Astrocyte (in vitro differentiated cells and primary cell): ENCODE measurements at regions not wholly inside any gene's neighbourhood (a gene's known extent, or its start where the extent isn't known, plus 50 kb on each side); places are given as distances from the start of the nearest gene placed in this dataset.
A peak's percentile ranks its signal among the peaks of the same experiment; 100 is the strongest.

Experiments used
- DNase-seq: peaks from one replicate; pipeline ENCODE4 v3.0.0-alpha.2; 2010; ENCODE audit warnings: low read depth
- FAIRE-seq: peaks from 2 replicates; lab custom pipeline; 2011; peaks lifted over from hg19 to GRCh38; lab: Jason Lieb, UNC
- H2AFZ ChIP-seq: 2 replicates; pipeline ENCODE4 v1.6.0; 2012; ENCODE audit warnings: low read depth, low read length, inconsistent platforms
- H3K27ac ChIP-seq: 2 replicates; pipeline ENCODE4 v1.5.1; 2011; ENCODE audit warnings: low read depth, low read length, inconsistent platforms
- H3K27me3 ChIP-seq: 2 replicates; pipeline ENCODE4 v1.6.0; 2011; ENCODE audit warnings: low read length, inconsistent platforms; ENCODE audit not compliant: insufficient read depth
- H3K36me3 ChIP-seq: 2 replicates; pipeline ENCODE4 v1.5.1; 2011; ENCODE audit warnings: low read length, inconsistent platforms; ENCODE audit not compliant: insufficient read depth
- H3K4me1 ChIP-seq: 2 replicates; pipeline ENCODE4 v1.5.1; 2011; ENCODE audit warnings: low read length, inconsistent platforms; ENCODE audit not compliant: insufficient read depth
- H3K4me2 ChIP-seq: 2 replicates; pipeline ENCODE4 v1.6.0; 2012; ENCODE audit warnings: low read length, inconsistent platforms
- H3K4me3 ChIP-seq: 2 replicates; pipeline ENCODE4 v1.5.1; 2011; ENCODE audit warnings: low read depth, mild to moderate bottlenecking, low read length, inconsistent platforms; ENCODE audit not compliant: insufficient read depth
- H3K79me2 ChIP-seq: 2 replicates; pipeline ENCODE4 v1.6.0; 2012; ENCODE audit warnings: mild to moderate bottlenecking, low read length, inconsistent platforms; ENCODE audit not compliant: insufficient read depth
- H3K9ac ChIP-seq: 2 replicates; pipeline ENCODE4 v1.6.0; 2012; ENCODE audit warnings: mild to moderate bottlenecking, low read length, inconsistent platforms
- H3K9me3 ChIP-seq: 2 replicates; pipeline ENCODE4 v1.5.1; 2012; ENCODE audit warnings: low read depth, mild to moderate bottlenecking, low read length, inconsistent platforms; ENCODE audit not compliant: insufficient read depth
- H4K20me1 ChIP-seq: 2 replicates; pipeline ENCODE4 v1.6.0; 2012; ENCODE audit warnings: low read length, inconsistent platforms; ENCODE audit not compliant: insufficient read depth
- H3K27ac Mint-ChIP-seq: one replicate; pipeline ENCODE4 v1.8.0; 2021; ENCODE audit warnings: mild to moderate bottlenecking, mixed read lengths; ENCODE audit not compliant: unreplicated experiment
- H3K27me3 Mint-ChIP-seq: one replicate; pipeline ENCODE4 v1.8.0; 2021; ENCODE audit warnings: low read depth, mixed read lengths; ENCODE audit not compliant: unreplicated experiment
- H3K36me3 Mint-ChIP-seq: one replicate; pipeline ENCODE4 v1.8.0; 2021; ENCODE audit warnings: low read depth, mixed read lengths; ENCODE audit not compliant: unreplicated experiment
- H3K4me1 Mint-ChIP-seq: one replicate; pipeline ENCODE4 v1.8.0; 2021; ENCODE audit warnings: low read depth, mixed read lengths; ENCODE audit not compliant: unreplicated experiment
- H3K4me3 Mint-ChIP-seq: one replicate; pipeline ENCODE4 v1.8.0; 2021; ENCODE audit warnings: mild to moderate bottlenecking, moderate library complexity, mixed read lengths; ENCODE audit not compliant: unreplicated experiment
- H3K9me3 Mint-ChIP-seq: one replicate; pipeline ENCODE4 v1.8.0; 2021; ENCODE audit warnings: mild to moderate bottlenecking, mixed read lengths; ENCODE audit not compliant: unreplicated experiment
- CTCF ChIP-seq: IDR thresholded peaks from 2 replicates; pipeline ENCODE4 v1.5.1; 2011; ENCODE audit warnings: low read depth, mild to moderate bottlenecking, inconsistent platforms, low read length, moderate library complexity; ENCODE audit not compliant: insufficient read depth
- EZH2 ChIP-seq: IDR thresholded peaks from 2 replicates; pipeline ENCODE4 v1.6.1; 2012; ENCODE audit warnings: mild to moderate bottlenecking, low read length, inconsistent platforms; ENCODE audit not compliant: insufficient read depth

GRCh38 chr3:74445541-74445940 is 168.9 kb downstream of the CNTN3 start:
- no peak overlapping the region for H3K4me2 ChIP-seq
- Mint-ChIP-seq H3K36me3 (no peaks in the 10 kb centered on the region), H3K9me3 (no peaks in the 10 kb centered on the region), H3K27ac (no peak overlapping the region), H3K4me1 (no peaks in the 10 kb centered on the region), H3K4me3 (no peak overlapping the region), H3K27me3 (no peaks in the 10 kb centered on the region)
- H3K27ac ChIP-seq: no peak overlapping the region
- no peak for FAIRE-seq
- H2AFZ ChIP-seq: no peak overlapping the region
- no peaks in the 10 kb centered on the region for H3K27me3 ChIP-seq
- H3K79me2 ChIP-seq: no peaks in the 10 kb centered on the region
- no peaks in the 10 kb centered on the region for H3K36me3 ChIP-seq
- TF ChIP-seq CTCF (no peak), EZH2 (no peak)
- no peaks in the 10 kb centered on the region for H3K9me3 ChIP-seq
- H3K4me1 ChIP-seq: no peaks in the 10 kb centered on the region
- H3K4me3 ChIP-seq: no peak overlapping the region
- DNase-seq: no peak
- H3K9ac ChIP-seq: no peak overlapping the region
- H4K20me1 ChIP-seq: no peaks in the 10 kb centered on the region

DNA sequence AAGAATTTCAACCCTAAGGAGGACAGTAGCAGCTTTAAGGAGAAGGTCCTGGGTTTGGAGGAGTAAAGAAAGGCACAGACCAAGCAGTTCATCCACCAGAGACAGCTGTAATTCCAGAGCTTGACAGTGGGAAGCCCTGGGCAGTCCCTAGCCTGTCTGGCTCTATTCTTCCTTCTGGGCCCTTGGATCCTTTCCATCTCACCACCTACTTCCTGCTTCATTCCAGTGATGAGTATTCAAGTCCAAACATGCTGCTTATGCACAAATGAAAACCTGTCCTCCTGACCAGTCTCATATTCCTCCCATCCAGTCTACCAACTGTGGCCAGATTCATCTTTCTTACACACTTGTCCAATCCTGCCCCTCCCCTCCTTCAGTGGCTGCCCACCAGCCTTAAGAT is 171.4 kb downstream of the CNTN3 start:
- DNase-seq: no peak
- Histone ChIP-seq H3K9me3 (no peaks in the 10 kb centered on the region), H3K27me3 (no peaks in the 10 kb centered on the region), H2AFZ (no peak overlapping the region), H3K79me2 (no peaks in the 10 kb centered on the region), H3K36me3 (no peaks in the 10 kb centered on the region), H3K4me1 (no peaks in the 10 kb centered on the region), H3K9ac (no peak overlapping the region), H3K27ac (no peak overlapping the region), H3K4me2 (no peak overlapping the region), H4K20me1 (no peaks in the 10 kb centered on the region), H3K4me3 (no peak overlapping the region)
- H3K27ac Mint-ChIP-seq: no peak overlapping the region
- no peak for TF ChIP-seq CTCF
- TF ChIP-seq EZH2: no peak
- no peak overlapping the region for H3K4me3 Mint-ChIP-seq
- no peaks in the 10 kb centered on the region for H3K4me1 Mint-ChIP-seq
- no peaks in the 10 kb centered on the region for H3K36me3 Mint-ChIP-seq
- peak; percentile 59 for FAIRE-seq
- no peaks in the 10 kb centered on the region for H3K27me3 Mint-ChIP-seq
- no peaks in the 10 kb centered on the region for H3K9me3 Mint-ChIP-seq

DNA sequence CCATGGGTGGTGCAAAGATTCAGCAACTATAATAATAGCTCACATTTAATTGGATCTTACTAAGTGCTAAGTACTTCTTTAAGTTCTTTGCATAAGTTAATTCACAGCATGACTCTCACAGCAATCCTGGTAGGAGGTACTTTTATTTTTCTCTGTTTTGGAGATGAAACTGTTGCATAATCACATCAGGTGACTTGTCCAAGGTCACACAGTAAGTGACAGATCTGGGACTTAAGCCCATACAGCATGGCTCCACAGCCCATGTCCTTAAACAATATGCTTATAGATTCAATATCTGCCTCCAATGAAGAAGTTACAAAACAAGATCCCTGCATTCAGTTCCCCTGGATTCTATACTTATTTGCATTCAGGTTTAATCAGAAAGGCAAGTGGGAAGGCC is 171.8 kb downstream of the CNTN3 start:
- H3K4me1 Mint-ChIP-seq: no peaks in the 10 kb centered on the region

More for the DNA sequence above, 171.8 kb downstream of the CNTN3 start:
- Histone ChIP-seq H3K36me3 (no peaks in the 10 kb centered on the region), H3K9me3 (no peaks in the 10 kb centered on the region), H3K79me2 (no peaks in the 10 kb centered on the region), H3K4me3 (no peak overlapping the region), H2AFZ (no peak overlapping the region), H4K20me1 (no peaks in the 10 kb centered on the region), H3K27me3 (no peaks in the 10 kb centered on the region), H3K4me1 (no peaks in the 10 kb centered on the region), H3K9ac (no peak overlapping the region), H3K27ac (no peak overlapping the region), H3K4me2 (no peak overlapping the region)
- FAIRE-seq (no peak), DNase-seq (no peak)
- Mint-ChIP-seq H3K36me3 (no peaks in the 10 kb centered on the region), H3K27ac (no peak overlapping the region), H3K9me3 (no peaks in the 10 kb centered on the region), H3K27me3 (no peaks in the 10 kb centered on the region), H3K4me3 (no peak overlapping the region)
- TF ChIP-seq EZH2 (no peak), CTCF (no peak)
